PFSK-1 (cell line): ENCODE measurements at regions not wholly inside any gene's neighbourhood (a gene's known extent, or its start where the extent isn't known, plus 50 kb on each side); places are given as distances from the start of the nearest gene placed in this dataset.

Experiments used
- TAF1 ChIP-seq: IDR thresholded peaks from 2 replicates; pipeline ENCODE4 v1.6.1; 2012; ENCODE audit warnings: low read length, control low read depth, borderline replicate concordance; ENCODE audit not compliant: insufficient read depth
- TF ChIP-seq, protein P1 (sequence below), 2 experiments: IDR thresholded peaks; 2 replicates each; pipeline versions ENCODE4 v1.6.1 to v1.8.0; 2011 to 2012; ENCODE audit warnings: low read depth in 2 of 2, low read length in 2 of 2, control low read depth in 1 of 2, inconsistent platforms in 1 of 2, mild to moderate bottlenecking in 1 of 2, moderate library complexity in 1 of 2; ENCODE audit not compliant: insufficient read depth in 1 of 2

DNA sequence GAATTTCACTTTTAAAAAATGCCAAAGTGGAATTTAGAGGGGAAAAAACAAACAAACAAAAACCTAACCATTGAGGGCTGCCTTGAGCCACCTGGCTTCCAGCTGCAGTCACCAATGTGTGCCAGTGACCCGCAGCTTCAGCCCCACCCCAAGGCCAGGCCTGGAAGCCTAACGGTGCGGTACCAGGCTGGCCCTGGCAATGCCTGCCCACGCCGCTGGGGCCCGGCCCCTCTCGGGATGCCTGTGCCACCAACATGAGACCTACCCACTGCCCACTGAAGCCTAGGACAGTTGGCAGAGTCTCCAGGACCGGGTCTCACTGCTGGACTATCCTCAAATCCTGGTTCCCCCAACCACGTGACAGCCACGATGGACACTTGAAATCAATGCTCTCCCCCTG is 96.6 kb downstream of the NCOR2 start:
- TF ChIP-seq, protein P1, sequence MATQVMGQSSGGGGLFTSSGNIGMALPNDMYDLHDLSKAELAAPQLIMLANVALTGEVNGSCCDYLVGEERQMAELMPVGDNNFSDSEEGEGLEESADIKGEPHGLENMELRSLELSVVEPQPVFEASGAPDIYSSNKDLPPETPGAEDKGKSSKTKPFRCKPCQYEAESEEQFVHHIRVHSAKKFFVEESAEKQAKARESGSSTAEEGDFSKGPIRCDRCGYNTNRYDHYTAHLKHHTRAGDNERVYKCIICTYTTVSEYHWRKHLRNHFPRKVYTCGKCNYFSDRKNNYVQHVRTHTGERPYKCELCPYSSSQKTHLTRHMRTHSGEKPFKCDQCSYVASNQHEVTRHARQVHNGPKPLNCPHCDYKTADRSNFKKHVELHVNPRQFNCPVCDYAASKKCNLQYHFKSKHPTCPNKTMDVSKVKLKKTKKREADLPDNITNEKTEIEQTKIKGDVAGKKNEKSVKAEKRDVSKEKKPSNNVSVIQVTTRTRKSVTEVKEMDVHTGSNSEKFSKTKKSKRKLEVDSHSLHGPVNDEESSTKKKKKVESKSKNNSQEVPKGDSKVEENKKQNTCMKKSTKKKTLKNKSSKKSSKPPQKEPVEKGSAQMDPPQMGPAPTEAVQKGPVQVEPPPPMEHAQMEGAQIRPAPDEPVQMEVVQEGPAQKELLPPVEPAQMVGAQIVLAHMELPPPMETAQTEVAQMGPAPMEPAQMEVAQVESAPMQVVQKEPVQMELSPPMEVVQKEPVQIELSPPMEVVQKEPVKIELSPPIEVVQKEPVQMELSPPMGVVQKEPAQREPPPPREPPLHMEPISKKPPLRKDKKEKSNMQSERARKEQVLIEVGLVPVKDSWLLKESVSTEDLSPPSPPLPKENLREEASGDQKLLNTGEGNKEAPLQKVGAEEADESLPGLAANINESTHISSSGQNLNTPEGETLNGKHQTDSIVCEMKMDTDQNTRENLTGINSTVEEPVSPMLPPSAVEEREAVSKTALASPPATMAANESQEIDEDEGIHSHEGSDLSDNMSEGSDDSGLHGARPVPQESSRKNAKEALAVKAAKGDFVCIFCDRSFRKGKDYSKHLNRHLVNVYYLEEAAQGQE (IDR thresholded peaks at IDR 0.05; ENCODE audit: insufficient read depth in 1 of 2, low read depth in 2 of 2, low read length in 2 of 2), result no peak
- TF ChIP-seq TAF1, result no peak
